K562 (cell line): ENCODE measurements at regions not wholly inside any gene's neighbourhood (a gene's known extent, or its start where the extent isn't known, plus 50 kb on each side); places are given as distances from the start of the nearest gene placed in this dataset.

Experiments used
- ATAC-seq: fragments of 200-7000 bp; cut with Tn5 transposase; 3 replicates; pipeline ENCODE4 v1.9.1; 2020; ENCODE audit warnings: moderate library complexity
- BruUV-seq: library from RNA; stranded (reverse); fragments of 400-500 nt; replicated peaks from 2 replicates; lab custom pipeline; 2021; lab: Mats Ljungman, UMichigan
- CTCF ChIA-PET: fragments of 300-600 bp; formaldehyde crosslinking; extraction: SDS; loops from one replicate; lab custom pipeline; 2021; ENCODE audit warnings: low intra/inter-chr PET ratio; lab: Yijun Ruan, JAX
- POLR2A ChIA-PET: fragments of 300-600, 350-650 bp; sonication (Branson Sonifier 250); formaldehyde crosslinking; extraction: SDS; loops from one replicate; lab custom pipeline; 2021; ENCODE audit warnings: antibody characterized with exemption, inconsistent platforms; lab: Yijun Ruan, JAX
- DNase-seq, 4 experiments: peaks; one replicate each; pipeline versions ENCODE4 v3.0.0 to v3.0.0-alpha.2; 2011 to 2018; ENCODE audit warnings: low spot score in 3 of 4, mixed read lengths in 3 of 4; ENCODE audit errors: extremely low read depth in 1 of 4
- FAIRE-seq: peaks from 2 replicates; lab custom pipeline; 2011; peaks lifted over from hg19 to GRCh38; lab: Jason Lieb, UNC
- H2AFZ ChIP-seq: 2 replicates; pipeline ENCODE4 v1.6.0; 2011; ENCODE audit warnings: low read depth, low read length, control low read depth, inconsistent platforms
- H3K27ac ChIP-seq: fragments of 200-600 bp; 3 replicates; pipeline ENCODE4 v1.8.0; 2011; ENCODE audit warnings: low read depth, mild to moderate bottlenecking, control low read depth, inconsistent platforms, low read length, moderate library complexity, mixed read lengths; ENCODE audit errors: extremely low read depth
- H3K27me3 ChIP-seq, 2 experiments: fragments of 300-600 bp in 1 of 2; 2 replicates in 1 of 2; 3 replicates in 1 of 2; pipeline versions ENCODE4 v1.6.0 to v1.8.0; 2011; ENCODE audit warnings: inconsistent platforms in 2 of 2, low read length in 2 of 2, mild to moderate bottlenecking in 1 of 2, mixed read lengths in 1 of 2, moderate library complexity in 1 of 2; ENCODE audit not compliant: control insufficient read depth in 2 of 2, insufficient read depth in 2 of 2
- H3K36me3 ChIP-seq: fragments of 300-600 bp; 3 replicates; pipeline ENCODE4 v1.8.0; 2011; ENCODE audit warnings: mild to moderate bottlenecking, low read length, inconsistent platforms; ENCODE audit not compliant: control insufficient read depth, insufficient read depth
- H3K4me1 ChIP-seq, 2 experiments: fragments of 200-600 bp in 1 of 2; replicated peaks in 1 of 2; 2 replicates in 1 of 2; 3 replicates in 1 of 2; pipeline versions ENCODE4 v1.5.1 to v1.8.0; 2011; ENCODE audit warnings: inconsistent platforms in 2 of 2, low read length in 2 of 2, mild to moderate bottlenecking in 1 of 2, mixed read lengths in 1 of 2, moderate library complexity in 1 of 2; ENCODE audit not compliant: control insufficient read depth in 2 of 2, insufficient read depth in 2 of 2
- H3K4me2 ChIP-seq: 2 replicates; pipeline ENCODE4 v1.6.1; 2011; ENCODE audit warnings: low read length, control low read depth, inconsistent platforms, mixed read lengths; ENCODE audit not compliant: insufficient read depth
- H3K4me3 ChIP-seq: fragments of 200-600 bp; sonication (generic), shearing (Covaris generic); 2 replicates; pipeline ENCODE4 v1.5.1; 2016; ENCODE audit warnings: control low read depth, inconsistent platforms
- H3K79me2 ChIP-seq: fragments of 200-600 bp; 3 replicates; pipeline ENCODE4 v1.8.0; 2011; ENCODE audit warnings: low read length, inconsistent platforms; ENCODE audit not compliant: control insufficient read depth, insufficient read depth
- H3K9ac ChIP-seq, 2 experiments: 2 replicates each; pipeline versions ENCODE4 v1.6.0 to v1.6.1; 2011; ENCODE audit warnings: low read depth in 2 of 2, low read length in 2 of 2, control low read depth in 1 of 2, inconsistent platforms in 1 of 2, mild to moderate bottlenecking in 1 of 2, mixed read lengths in 1 of 2; ENCODE audit not compliant: insufficient read depth in 1 of 2
- H3K9me1 ChIP-seq: one replicate; pipeline ENCODE4 v1.6.0; 2011; ENCODE audit warnings: inconsistent platforms, mild to moderate bottlenecking, low read length, moderate library complexity; ENCODE audit not compliant: control insufficient read depth, insufficient read depth
- H3K9me3 ChIP-seq: replicated peaks from 2 replicates; pipeline ENCODE4 v1.5.1; 2011; ENCODE audit warnings: low read depth, low read length, inconsistent platforms; ENCODE audit not compliant: control insufficient read depth, insufficient read depth
- H4K20me1 ChIP-seq: replicated peaks from 2 replicates; pipeline ENCODE4 v1.6.1; 2011; ENCODE audit warnings: low read length, inconsistent platforms, mixed read lengths; ENCODE audit not compliant: control insufficient read depth, insufficient read depth
- CBX1 ChIP-seq: sonication (generic); IDR thresholded peaks from 2 replicates; pipeline ENCODE4 v1.6.1; 2016; ENCODE audit warnings: antibody characterized with exemption, low read depth, mild to moderate bottlenecking
- CREB3 ChIP-seq: fragments of 450-650 bp; conservative IDR thresholded peaks from 2 replicates; pipeline ENCODE4 v1.6.1; 2016; ENCODE audit warnings: missing genetic modification characterization, low read depth, mild to moderate bottlenecking, missing compliant biosample characterization, moderate library complexity
- ELK3 ChIP-seq: fragments of 450-650 bp; formaldehyde crosslinking; IDR thresholded peaks from 2 replicates; pipeline ENCODE4 v1.4.0; 2020; ENCODE audit warnings: mild to moderate bottlenecking
- HCFC1 ChIP-seq: IDR thresholded peaks from 2 replicates; pipeline ENCODE4 v1.6.1; 2012; ENCODE audit warnings: low read depth, low read length, improper control_type of control experiment
- ILF3 ChIP-seq: fragments of 450-650 bp; IDR thresholded peaks from 2 replicates; pipeline ENCODE4 v1.6.1; 2018; ENCODE audit warnings: antibody characterized with exemption, mild to moderate bottlenecking, moderate library complexity, borderline replicate concordance
- MCM5 ChIP-seq: fragments of 450-650 bp; IDR thresholded peaks from 2 replicates; pipeline ENCODE4 v1.6.1; 2016; ENCODE audit warnings: low read depth
- MTA3 ChIP-seq: fragments of 450-650 bp; formaldehyde crosslinking; IDR thresholded peaks from 2 replicates; pipeline ENCODE4 v1.6.1; 2017; ENCODE audit warnings: mild to moderate bottlenecking, borderline replicate concordance
- OTX1 ChIP-seq: fragments of 450-650 bp; formaldehyde crosslinking; IDR thresholded peaks from 2 replicates; pipeline ENCODE4 v1.4.0; 2022; ENCODE audit warnings: mild to moderate bottlenecking
- PHF20 ChIP-seq: fragments of 450-650 bp; IDR thresholded peaks from 2 replicates; pipeline ENCODE4 v1.6.1; 2018; ENCODE audit not compliant: partially characterized antibody
- RCOR1 ChIP-seq, 2 experiments: IDR thresholded peaks; 2 replicates each; pipeline ENCODE4 v1.6.1; 2012; ENCODE audit warnings: low read depth in 2 of 2, low read length in 2 of 2, borderline replicate concordance in 1 of 2, improper control_type of control experiment in 1 of 2
- RHOXF2B ChIP-seq: fragments of 250-450 bp; sonication (Bioruptor Pico); conservative IDR thresholded peaks from 2 replicates; pipeline ENCODE4 v1.5.1; 2021
- TCF3 ChIP-seq: sonication (generic); formaldehyde crosslinking; IDR thresholded peaks from 2 replicates; pipeline ENCODE4 v1.4.0; 2020; ENCODE audit warnings: mild to moderate bottlenecking, missing genetic modification reagents
- TSC22D4 ChIP-seq: fragments of 450-650 bp; IDR thresholded peaks from 2 replicates; pipeline ENCODE4 v1.6.1; 2016; ENCODE audit warnings: missing genetic modification characterization, missing biosample characterization, control low read depth
- XRCC3 ChIP-seq: fragments of 450-650 bp; IDR thresholded peaks from 2 replicates; pipeline ENCODE4 v1.6.1; 2017; ENCODE audit warnings: mild to moderate bottlenecking, moderate library complexity
- ZKSCAN8 ChIP-seq: fragments of 200-800 bp; sonication (Bioruptor generic); IDR thresholded peaks from 2 replicates; pipeline ENCODE4 v1.6.1; 2016; ENCODE audit warnings: missing genetic modification characterization, missing compliant biosample characterization
- WGBS: fragments of 100-300 bp; shearing (Covaris generic); methylation state at CpG from one replicate; pipeline ENCODE4 v1.1.6; 2016; ENCODE audit warnings: low coverage, mixed read lengths; ENCODE audit not compliant: insufficient coverage; ENCODE audit errors: missing lambda C conversion rate; 5-methylcytosine and 5-hydroxymethylcytosine counted together
- in situ Hi-C: fragments of 300-500 bp; cut with MboI; formaldehyde crosslinking; loops from 4 replicates; pipeline ENCODE4 v1.15.0; 2018; ENCODE audit warnings: inconsistent platforms, mixed read lengths
- intact Hi-C: fragments of 100-400 bp; cut with micrococcal nuclease; formaldehyde crosslinking; loops from 2 replicates; pipeline ENCODE4 v1.14.2; 2022
- TF ChIP-seq, protein P1 (sequence below), 2 experiments: fragments of 450-650 bp in 1 of 2; sonication (generic) in 1 of 2; formaldehyde crosslinking in 1 of 2; IDR thresholded peaks in 1 of 2; conservative IDR thresholded peaks in 1 of 2; 2 replicates each; pipeline versions ENCODE4 v1.6.1 to v1.8.1; 2016 to 2023; ENCODE audit warnings: mild to moderate bottlenecking in 2 of 2, moderate library complexity in 2 of 2, inconsistent platforms in 1 of 2, missing genetic modification reagents in 1 of 2
- TF ChIP-seq, protein P2 (sequence below): fragments of 450-650 bp; IDR thresholded peaks from 2 replicates; pipeline ENCODE4 v1.6.1; 2014; ENCODE audit warnings: low read depth, mild to moderate bottlenecking, moderate library complexity, borderline replicate concordance

DNA sequence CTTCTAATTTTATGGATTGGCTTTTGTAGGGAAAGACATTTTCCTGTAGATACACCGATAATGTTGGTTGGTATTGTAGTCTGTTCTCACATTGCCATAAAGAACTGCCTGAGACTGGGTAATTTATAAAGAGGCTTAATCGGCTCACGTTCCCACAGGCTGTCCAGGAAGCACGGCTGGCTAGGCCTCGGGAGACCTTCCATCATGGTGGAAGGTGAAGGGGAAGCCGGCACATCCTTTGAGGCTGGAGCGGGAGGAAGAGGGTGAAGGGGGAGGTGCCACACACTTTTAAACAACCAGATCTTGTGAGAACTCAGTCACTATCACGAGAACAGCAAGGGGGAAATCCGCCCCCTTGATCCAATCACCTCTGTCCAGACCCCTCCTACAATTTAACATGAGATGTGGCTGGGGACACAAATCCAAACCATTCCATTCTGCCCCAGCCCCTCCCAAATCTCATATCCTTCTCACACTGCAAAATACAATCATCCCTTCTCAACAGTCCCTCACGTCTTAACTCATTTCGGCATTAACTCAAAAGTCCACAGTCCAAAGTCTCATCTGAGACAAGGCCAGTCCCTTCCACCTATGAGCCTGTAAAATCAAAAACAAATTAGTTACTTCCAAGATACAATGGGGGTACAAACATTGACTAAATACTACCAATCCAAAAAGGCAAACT, 66.7 kb upstream of the EIF5 start:
- WGBS, result 28% methylated on average over 7 of the region's 11 CpGs
- FAIRE-seq, result no peak

More for the DNA sequence above, 66.7 kb upstream of the EIF5 start:
- no peaks in the 10 kb centered on the region for H3K9me1 ChIP-seq
- H3K4me3 ChIP-seq, result no peak overlapping the region
- no peaks in the 10 kb centered on the region for H3K36me3 ChIP-seq
- H3K4me2 ChIP-seq, result no peak overlapping the region
- DNase-seq (no peak), ATAC-seq (no peak)
- BruUV-seq, result no TSS peak
- intact Hi-C loops, result no loop called here
- no peak overlapping the region for H3K27ac ChIP-seq
- CTCF ChIA-PET, result no interaction called here
- H4K20me1 ChIP-seq, result no peaks in the 10 kb centered on the region
- H3K79me2 ChIP-seq, result no peaks in the 10 kb centered on the region
- TF ChIP-seq PHF20, result no peak
- TF ChIP-seq RHOXF2B (CRISPR knock-in tag), result no peak
- no peak for TF ChIP-seq OTX1 (CRISPR knock-in tag)
- TF ChIP-seq, protein P1, sequence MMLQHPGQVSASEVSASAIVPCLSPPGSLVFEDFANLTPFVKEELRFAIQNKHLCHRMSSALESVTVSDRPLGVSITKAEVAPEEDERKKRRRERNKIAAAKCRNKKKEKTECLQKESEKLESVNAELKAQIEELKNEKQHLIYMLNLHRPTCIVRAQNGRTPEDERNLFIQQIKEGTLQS (IDR thresholded peaks at IDR 0.05), result no peak
- TF ChIP-seq, protein P1 (CRISPR knock-in tag; conservative IDR thresholded peaks at IDR 0.05), result no peak
- TF ChIP-seq, protein P2, sequence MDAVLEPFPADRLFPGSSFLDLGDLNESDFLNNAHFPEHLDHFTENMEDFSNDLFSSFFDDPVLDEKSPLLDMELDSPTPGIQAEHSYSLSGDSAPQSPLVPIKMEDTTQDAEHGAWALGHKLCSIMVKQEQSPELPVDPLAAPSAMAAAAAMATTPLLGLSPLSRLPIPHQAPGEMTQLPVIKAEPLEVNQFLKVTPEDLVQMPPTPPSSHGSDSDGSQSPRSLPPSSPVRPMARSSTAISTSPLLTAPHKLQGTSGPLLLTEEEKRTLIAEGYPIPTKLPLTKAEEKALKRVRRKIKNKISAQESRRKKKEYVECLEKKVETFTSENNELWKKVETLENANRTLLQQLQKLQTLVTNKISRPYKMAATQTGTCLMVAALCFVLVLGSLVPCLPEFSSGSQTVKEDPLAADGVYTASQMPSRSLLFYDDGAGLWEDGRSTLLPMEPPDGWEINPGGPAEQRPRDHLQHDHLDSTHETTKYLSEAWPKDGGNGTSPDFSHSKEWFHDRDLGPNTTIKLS, result no peak
- TF ChIP-seq MTA3, result no peak
- no peak for TF ChIP-seq TSC22D4 (tag)
- TF ChIP-seq CBX1, result no peak
- no peak for TF ChIP-seq ZKSCAN8 (CRISPR knock-in tag)
- no peak for TF ChIP-seq CREB3
- no peak for TF ChIP-seq MCM5
- no peak for TF ChIP-seq ELK3 (CRISPR knock-in tag)
- no peak for TF ChIP-seq TCF3 (CRISPR knock-in tag)
- no peak for TF ChIP-seq HCFC1
- no peak for TF ChIP-seq RCOR1 (IDR thresholded peaks at IDR 0.05; ENCODE audit: borderline replicate concordance in 1 of 2, low read depth in 2 of 2, low read length in 2 of 2)
- no peak for TF ChIP-seq ILF3
- no peak for TF ChIP-seq XRCC3
- no peaks in the 10 kb centered on the region for H3K27me3 ChIP-seq
- H2AFZ ChIP-seq, result 0 out of 2 replicates have a peak overlapping the region, but pooled peaks have one; percentile 1
- H3K4me1 ChIP-seq, result peaks cover 0 to 2% of the 10 kb centered on the region in 2 experiments; a peak in 1 of 5 replicates
- POLR2A ChIA-PET, result no interaction called here
- no peaks in the 10 kb centered on the region for H3K9me3 ChIP-seq
- no peak overlapping the region for H3K9ac ChIP-seq
- in situ Hi-C loops, result no loop called here
